ENCODE measurements at regions not wholly inside any gene's neighbourhood (a gene's known extent, or its start where the extent isn't known, plus 50 kb on each side); places are given as distances from the start of the nearest gene placed in this dataset.

- ChIA-PET CTCF (ENCODE audit: low intra/inter-chr PET ratio) (no interaction called here), POLR2A (no interaction called here)
- H3K9me1 ChIP-seq (ENCODE audit: control insufficient read depth, insufficient read depth, low read length) = no peaks in the 10 kb centered on the region
- in situ Hi-C loops (cut with MboI) = no loop called here
- TF ChIP-seq RAD21 (CRISPR knock-in tag; conservative IDR thresholded peaks at IDR 0.05 in 1 of 2, IDR thresholded peaks at IDR 0.05 in 1 of 2) (no peak), HOMEZ (CRISPR knock-in tag; IDR thresholded peaks at IDR 0.05) (no peak), EP400 (IDR thresholded peaks at IDR 0.05) (no peak), KAT8 (IDR thresholded peaks at IDR 0.05; ENCODE audit: low read depth) (no peak), PYGO2 (tag; IDR thresholded peaks at IDR 0.05) (no peak), SFPQ (IDR thresholded peaks at IDR 0.05; ENCODE audit: low read depth, low read length) (no peak), TSC22D4 (tag; IDR thresholded peaks at IDR 0.05) (no peak), ZNF699 (CRISPR knock-in tag; IDR thresholded peaks at IDR 0.05; ENCODE audit: insufficient replicate concordance) (no peak), U2AF2 (optimal IDR thresholded peaks at IDR 0.05; ENCODE audit: low read depth, low read length) (no peak), RHOXF2B (CRISPR knock-in tag; conservative IDR thresholded peaks at IDR 0.05) (no peak), ZNF324 (CRISPR knock-in tag; IDR thresholded peaks at IDR 0.05) (no peak), CCAR2 (IDR thresholded peaks at IDR 0.05; ENCODE audit: low read depth, low read length) (no peak), ZNF445 (CRISPR knock-in tag; IDR thresholded peaks at IDR 0.05; ENCODE audit: low read depth) (no peak), POLR2A (conservative IDR thresholded peaks at IDR 0.05) (no peak), SMAD3 (CRISPR knock-in tag; conservative IDR thresholded peaks at IDR 0.05) (no peak), JUND (IDR thresholded peaks at IDR 0.05; ENCODE audit: borderline replicate concordance, low read depth, low read length) (no peak), JUND (tag; IDR thresholded peaks at IDR 0.05; ENCODE audit: borderline replicate concordance, low read depth, low read length) (no peak), MAZ (CRISPR knock-in tag; conservative IDR thresholded peaks at IDR 0.05 in 1 of 2, IDR thresholded peaks at IDR 0.05 in 1 of 2) (no peak)
- TF ChIP-seq, protein P1, sequence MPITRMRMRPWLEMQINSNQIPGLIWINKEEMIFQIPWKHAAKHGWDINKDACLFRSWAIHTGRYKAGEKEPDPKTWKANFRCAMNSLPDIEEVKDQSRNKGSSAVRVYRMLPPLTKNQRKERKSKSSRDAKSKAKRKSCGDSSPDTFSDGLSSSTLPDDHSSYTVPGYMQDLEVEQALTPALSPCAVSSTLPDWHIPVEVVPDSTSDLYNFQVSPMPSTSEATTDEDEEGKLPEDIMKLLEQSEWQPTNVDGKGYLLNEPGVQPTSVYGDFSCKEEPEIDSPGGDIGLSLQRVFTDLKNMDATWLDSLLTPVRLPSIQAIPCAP (CRISPR knock-in tag; IDR thresholded peaks at IDR 0.05; ENCODE audit: borderline replicate concordance) = no peak
- FAIRE-seq (no peak), DNase-seq (ENCODE audit: extremely low read depth in 1 of 4, low spot score in 3 of 4) (no peak), ATAC-seq (no peak)
- H3K4me1 ChIP-seq (replicated peaks in 1 of 2; ENCODE audit: control insufficient read depth in 2 of 2, insufficient read depth in 2 of 2, low read length in 2 of 2) = no peaks in the 10 kb centered on the region
- BruUV-seq (replicated peaks) = no TSS peak
- no peaks in the 10 kb centered on the region for H3K36me3 ChIP-seq (ENCODE audit: control insufficient read depth, insufficient read depth, low read length)
- no peaks in the 10 kb centered on the region for H3K27me3 ChIP-seq (ENCODE audit: control insufficient read depth in 2 of 2, insufficient read depth in 2 of 2, low read length in 2 of 2)
- no peak overlapping the region for H3K4me3 ChIP-seq
- WGBS (ENCODE audit: insufficient coverage, low coverage, missing lambda C conversion rate) = 1% methylated on average over 5 of the region's 5 CpGs
- no peaks in the 10 kb centered on the region for H3K79me2 ChIP-seq (ENCODE audit: control insufficient read depth, insufficient read depth, low read length)
- H3K9ac ChIP-seq (ENCODE audit: insufficient read depth in 1 of 2, low read depth in 2 of 2, low read length in 2 of 2) = no peak overlapping the region
- H3K9me3 ChIP-seq (replicated peaks; ENCODE audit: control insufficient read depth, insufficient read depth, low read depth, low read length) = no peaks in the 10 kb centered on the region
- no peak overlapping the region for H2AFZ ChIP-seq (ENCODE audit: low read depth, low read length)
- no peak overlapping the region for H3K4me2 ChIP-seq (ENCODE audit: insufficient read depth, low read length)
- no peaks in the 10 kb centered on the region for H4K20me1 ChIP-seq (replicated peaks; ENCODE audit: control insufficient read depth, insufficient read depth, low read length)
- H3K27ac ChIP-seq (ENCODE audit: extremely low read depth, low read depth, low read length) = no peak overlapping the region
- intact Hi-C loops (cut with micrococcal nuclease) = no loop called here
Observed at GRCh38 chr9:81245254-81245956, 443.9 kb downstream of the TLE1 start.
